ENCODE measurements at regions not wholly inside any gene's neighbourhood (a gene's known extent, or its start where the extent isn't known, plus 50 kb on each side); places are given as distances from the start of the nearest gene placed in this dataset.

DNA sequence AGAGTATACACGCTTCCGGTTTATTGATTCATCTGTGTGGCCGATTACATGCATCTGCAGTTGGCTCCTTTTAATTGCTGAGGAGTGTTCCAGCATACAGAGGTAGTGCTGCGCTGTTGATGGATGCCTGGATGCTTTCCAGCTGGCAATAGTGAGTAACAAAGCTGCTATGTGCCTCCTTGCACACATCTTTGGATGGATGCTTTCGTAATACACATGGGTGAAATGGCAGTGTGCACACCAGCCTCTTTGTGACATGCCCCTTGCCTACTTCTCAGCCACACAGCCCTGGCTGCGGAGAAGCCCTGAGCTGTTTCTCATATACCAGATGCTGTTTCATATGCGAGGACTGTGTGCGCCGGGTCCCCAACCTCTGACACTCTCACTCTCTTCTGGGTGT is 151.0 kb downstream of the GADD45G start:
- intact Hi-C loops (cut with DNase I; ENCODE audit: low total_unique reads): no loop called here
- Histone ChIP-seq H3K9me3 (no peaks in the 10 kb centered on the region), H3K27me3 (no peaks in the 10 kb centered on the region), H3K4me1 (peaks cover 0 to 9% (median 0%) of the 10 kb centered on the region in 4 donors), H3K4me3 (no peak overlapping the region), H3K27ac (no peak overlapping the region), H3K36me3 (no peaks in the 10 kb centered on the region)
- WGBS, 2 donors (ENCODE audit: low coverage in 1 of 2): 67 to 73% methylated on average over 3 to 9 of the region's 9 CpGs
- TF ChIP-seq POLR2A (IDR thresholded peaks at IDR 0.05): no peak
- TF ChIP-seq EP300 (IDR thresholded peaks at IDR 0.05; ENCODE audit: low read depth): no peak
- DNase-seq: no peak
- in situ Hi-C loops (cut with MboI; ENCODE audit: low pct_ligation_motif_present in 1 of 4, low pct_unique_long_range_greater_than_20kb in 1 of 4, low sequenced_read_pairs in 3 of 4): no loop called here

DNA sequence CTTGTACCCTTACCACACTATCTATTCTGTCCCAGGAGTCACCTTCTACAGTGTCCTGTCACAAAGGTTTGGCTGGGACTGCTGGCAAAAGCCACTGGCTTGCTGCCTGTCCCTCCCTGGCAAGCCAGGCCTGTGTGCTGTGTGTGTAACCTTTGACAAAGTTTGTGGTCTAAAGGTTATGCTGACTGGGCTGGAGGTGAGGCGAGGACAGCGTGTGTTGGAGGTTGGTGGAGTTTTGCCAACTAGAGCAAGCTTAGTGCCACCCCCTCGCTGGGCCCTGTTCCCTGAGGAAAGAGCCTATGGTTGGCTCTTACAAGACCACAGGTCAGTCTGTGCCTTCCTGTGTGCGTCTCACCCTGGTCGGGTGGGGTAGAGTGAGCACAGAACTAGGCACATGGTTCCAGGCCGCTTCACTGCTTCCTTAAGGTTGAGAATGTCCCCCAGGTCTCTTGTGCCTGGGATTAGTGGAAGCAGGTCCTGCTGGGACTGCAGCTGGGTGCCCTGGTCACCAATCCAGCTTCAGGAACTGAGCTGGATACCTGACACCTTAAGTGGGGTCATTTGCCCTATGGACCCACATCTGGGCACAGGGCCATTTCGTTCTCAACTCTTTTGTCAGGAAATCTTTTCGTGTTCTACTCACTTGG is 152.2 kb downstream of the GADD45G start:
- Histone ChIP-seq H3K4me1 (peaks cover 0 to 9% (median 0%) of the 10 kb centered on the region in 4 donors), H3K36me3 (no peaks in the 10 kb centered on the region), H3K27ac (no peak overlapping the region), H3K27me3 (no peaks in the 10 kb centered on the region), H3K9me3 (no peaks in the 10 kb centered on the region), H3K4me3 (no peak overlapping the region)
- DNase-seq: no peak
- in situ Hi-C loops (cut with MboI; ENCODE audit: low pct_ligation_motif_present in 1 of 4, low pct_unique_long_range_greater_than_20kb in 1 of 4, low sequenced_read_pairs in 3 of 4): no loop called here
- WGBS, 2 donors (ENCODE audit: low coverage in 1 of 2): 69% methylated on average over 8 of the region's 8 CpGs; no CpG with 5 or more reads in 1 of the 2 donors
- TF ChIP-seq POLR2AphosphoS5 (IDR thresholded peaks at IDR 0.05) (no peak), EP300 (IDR thresholded peaks at IDR 0.05; ENCODE audit: low read depth) (no peak), POLR2A (IDR thresholded peaks at IDR 0.05) (no peak)
- TF ChIP-seq, protein P1, sequence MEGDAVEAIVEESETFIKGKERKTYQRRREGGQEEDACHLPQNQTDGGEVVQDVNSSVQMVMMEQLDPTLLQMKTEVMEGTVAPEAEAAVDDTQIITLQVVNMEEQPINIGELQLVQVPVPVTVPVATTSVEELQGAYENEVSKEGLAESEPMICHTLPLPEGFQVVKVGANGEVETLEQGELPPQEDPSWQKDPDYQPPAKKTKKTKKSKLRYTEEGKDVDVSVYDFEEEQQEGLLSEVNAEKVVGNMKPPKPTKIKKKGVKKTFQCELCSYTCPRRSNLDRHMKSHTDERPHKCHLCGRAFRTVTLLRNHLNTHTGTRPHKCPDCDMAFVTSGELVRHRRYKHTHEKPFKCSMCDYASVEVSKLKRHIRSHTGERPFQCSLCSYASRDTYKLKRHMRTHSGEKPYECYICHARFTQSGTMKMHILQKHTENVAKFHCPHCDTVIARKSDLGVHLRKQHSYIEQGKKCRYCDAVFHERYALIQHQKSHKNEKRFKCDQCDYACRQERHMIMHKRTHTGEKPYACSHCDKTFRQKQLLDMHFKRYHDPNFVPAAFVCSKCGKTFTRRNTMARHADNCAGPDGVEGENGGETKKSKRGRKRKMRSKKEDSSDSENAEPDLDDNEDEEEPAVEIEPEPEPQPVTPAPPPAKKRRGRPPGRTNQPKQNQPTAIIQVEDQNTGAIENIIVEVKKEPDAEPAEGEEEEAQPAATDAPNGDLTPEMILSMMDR (IDR thresholded peaks at IDR 0.05): no peak
- intact Hi-C loops (cut with DNase I; ENCODE audit: low total_unique reads): no loop called here

DNA sequence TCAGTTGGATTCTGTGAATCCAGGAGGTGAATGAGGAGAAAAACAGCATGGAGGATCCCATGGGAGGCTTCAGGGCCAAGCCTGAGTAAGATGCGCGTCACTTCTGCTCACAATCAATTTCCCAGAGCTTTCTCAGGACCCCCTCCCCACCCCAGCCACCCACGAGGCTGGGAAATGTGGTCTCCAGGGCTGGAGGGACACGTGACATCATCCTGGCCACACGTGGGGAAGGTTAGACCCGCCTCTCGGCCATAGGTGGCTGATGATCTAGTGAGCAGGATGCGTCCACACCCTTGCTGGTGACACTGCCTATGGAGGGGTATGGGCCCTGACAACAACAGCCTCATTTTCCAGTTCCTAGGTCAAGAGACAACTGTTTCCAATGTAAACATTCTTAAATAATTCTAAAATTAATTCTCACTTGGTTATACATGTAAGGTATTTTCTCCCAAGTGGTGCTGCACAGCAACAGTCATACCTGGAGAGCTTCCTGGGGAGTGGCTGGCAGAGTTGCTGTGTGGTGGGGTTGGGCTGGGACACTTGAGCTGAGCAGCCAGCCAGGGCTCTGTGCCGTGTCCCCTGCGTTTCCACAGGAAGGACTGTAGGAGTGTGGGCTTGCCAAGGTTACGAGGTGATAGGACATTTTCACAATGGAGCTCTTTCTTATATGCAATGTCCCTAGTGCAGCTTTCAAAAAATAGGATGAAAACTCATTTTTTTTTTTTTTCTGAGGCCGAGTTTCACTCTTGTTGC is 153.1 kb downstream of the GADD45G start:
- in situ Hi-C loops (cut with MboI; ENCODE audit: low pct_ligation_motif_present in 1 of 4, low pct_unique_long_range_greater_than_20kb in 1 of 4, low sequenced_read_pairs in 3 of 4): no loop called here
- 80 to 84% methylated on average over 1 to 12 of the region's 12 CpGs for WGBS, 2 donors (ENCODE audit: low coverage in 1 of 2)
- H3K9me3 ChIP-seq: no peaks in the 10 kb centered on the region

DNA sequence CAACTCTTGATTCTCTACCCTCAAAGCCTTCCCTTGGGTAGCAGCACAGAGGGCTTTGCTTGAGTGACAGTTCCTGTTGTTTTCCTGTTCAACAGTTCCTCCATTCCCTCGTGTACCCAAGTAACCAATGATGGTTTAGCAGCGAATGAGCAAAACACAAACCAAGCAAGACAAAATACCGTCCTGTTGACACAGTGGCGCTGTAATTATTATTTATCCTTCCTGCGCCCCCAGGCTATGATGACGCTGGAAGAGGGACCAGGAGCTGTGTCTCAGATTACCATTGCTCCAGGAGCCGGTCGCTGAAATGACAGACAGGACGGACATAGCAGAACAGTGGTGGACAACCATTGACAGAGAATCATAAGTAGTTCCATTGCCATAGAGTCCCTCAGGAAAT is 154.8 kb downstream of the GADD45G start:
- DNase-seq: no peak
- Histone ChIP-seq H3K4me1 (peaks cover 0 to 9% (median 0%) of the 10 kb centered on the region in 4 donors), H3K9me3 (no peaks in the 10 kb centered on the region), H3K36me3 (no peaks in the 10 kb centered on the region), H3K27me3 (no peaks in the 10 kb centered on the region), H3K4me3 (no peak overlapping the region), H3K27ac (no peak overlapping the region)
- 60 to 75% methylated on average over 7 to 9 of the region's 9 CpGs for WGBS, 2 donors (ENCODE audit: low coverage in 1 of 2)
- intact Hi-C loops (cut with DNase I; ENCODE audit: low total_unique reads) (no loop called here), in situ Hi-C loops (cut with MboI; ENCODE audit: low pct_ligation_motif_present in 1 of 4, low pct_unique_long_range_greater_than_20kb in 1 of 4, low sequenced_read_pairs in 3 of 4) (no loop called here)
- TF ChIP-seq, protein P1 (IDR thresholded peaks at IDR 0.05): no peak
- TF ChIP-seq POLR2A (IDR thresholded peaks at IDR 0.05) (no peak), EP300 (IDR thresholded peaks at IDR 0.05; ENCODE audit: low read depth) (no peak), POLR2AphosphoS5 (IDR thresholded peaks at IDR 0.05) (no peak)

More for the DNA sequence above, 153.1 kb downstream of the GADD45G start:
- no peaks in the 10 kb centered on the region for H3K27me3 ChIP-seq
- no peak for DNase-seq
- TF ChIP-seq EP300 (IDR thresholded peaks at IDR 0.05; ENCODE audit: low read depth) (no peak), POLR2AphosphoS5 (IDR thresholded peaks at IDR 0.05) (no peak), POLR2A (IDR thresholded peaks at IDR 0.05) (no peak)
- TF ChIP-seq, protein P1 (IDR thresholded peaks at IDR 0.05): no peak
- no peaks in the 10 kb centered on the region for H3K36me3 ChIP-seq
- H3K4me3 ChIP-seq: no peak overlapping the region
- peaks cover 0 to 9% (median 0%) of the 10 kb centered on the region in 4 donors for H3K4me1 ChIP-seq
- H3K27ac ChIP-seq: no peak overlapping the region
- intact Hi-C loops (cut with DNase I; ENCODE audit: low total_unique reads): no loop called here
